ENCODE measurements at regions not wholly inside any gene's neighbourhood (a gene's known extent, or its start where the extent isn't known, plus 50 kb on each side); places are given as distances from the start of the nearest gene placed in this dataset.

GRCh38 chr17:77376795-77377709, 236.3 kb downstream of the SEC14L1 start:
- TF ChIP-seq CTCF (IDR thresholded peaks at IDR 0.05; ENCODE audit: insufficient read depth, low read length, poor library complexity, severe bottlenecking) (no peak), EZH2phosphoT487 (conservative IDR thresholded peaks at IDR 0.05; ENCODE audit: low read length) (no peak)
